ENCODE measurements at regions not wholly inside any gene's neighbourhood (a gene's known extent, or its start where the extent isn't known, plus 50 kb on each side); places are given as distances from the start of the nearest gene placed in this dataset.

- Histone ChIP-seq H3K9me3 (ENCODE audit: control insufficient read depth in 2 of 2, insufficient read depth in 1 of 2, low read depth in 1 of 2, low read length in 1 of 2) (no peaks in the 10 kb centered on the region), H3K27ac (ENCODE audit: low read depth in 1 of 3, low read length in 2 of 3) (no peak overlapping the region), H3K27me3 (ENCODE audit: control insufficient read depth in 3 of 3, insufficient read depth in 3 of 3, low read length in 3 of 3) (no peaks in the 10 kb centered on the region), H3K4me1 (ENCODE audit: control insufficient read depth in 3 of 3, insufficient read depth in 2 of 3, low read depth in 1 of 3, low read length in 2 of 3) (no peaks in the 10 kb centered on the region), H3K36me3 (ENCODE audit: control insufficient read depth in 3 of 3, insufficient read depth in 2 of 3, low read depth in 1 of 3, low read length in 3 of 3) (no peaks in the 10 kb centered on the region), H3K4me3 (ENCODE audit: low read depth in 1 of 3, low read length in 3 of 3) (no peak overlapping the region)
- FAIRE-seq (no peak), DNase-seq (no peak)
- WGBS, 3 donors, result 92 to 93% (median 93%) methylated on average over 22 to 23 of the region's 23 CpGs
Observed at GRCh38 chr21:39108291-39109162, 74.7 kb downstream of the PSMG1 start.

DNA sequence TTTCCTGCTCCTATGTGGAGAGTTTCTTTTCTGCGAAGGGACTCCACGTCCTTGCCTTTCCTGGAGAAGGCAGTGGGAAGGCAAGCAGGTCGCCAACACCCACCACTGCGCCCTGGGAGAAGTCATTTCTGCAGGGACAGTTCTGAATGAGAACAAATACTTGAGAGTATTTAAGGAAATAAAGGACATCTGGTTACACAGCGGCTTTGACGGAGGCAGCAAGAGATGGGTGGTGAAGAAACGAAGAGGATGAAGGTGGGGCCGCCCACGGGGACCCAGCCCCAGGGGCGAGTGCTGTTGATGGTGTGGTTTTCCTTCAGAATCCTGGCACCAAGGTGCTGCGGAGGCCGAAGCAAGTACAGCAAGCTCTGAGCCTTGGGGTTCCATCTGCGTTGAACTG is 75.5 kb downstream of the PSMG1 start:
- DNase-seq, result no peak
- no peaks in the 10 kb centered on the region for H3K9me3 ChIP-seq (ENCODE audit: control insufficient read depth in 2 of 2, insufficient read depth in 1 of 2, low read depth in 1 of 2, low read length in 1 of 2)
- H3K4me1 ChIP-seq (ENCODE audit: control insufficient read depth in 3 of 3, insufficient read depth in 2 of 3, low read depth in 1 of 3, low read length in 2 of 3), result no peaks in the 10 kb centered on the region
- H3K27ac ChIP-seq (ENCODE audit: low read depth in 1 of 3, low read length in 2 of 3), result no peak overlapping the region
- FAIRE-seq, result no peak
- H3K4me3 ChIP-seq (ENCODE audit: low read depth in 1 of 3, low read length in 3 of 3), result no peak overlapping the region
- H3K27me3 ChIP-seq (ENCODE audit: control insufficient read depth in 3 of 3, insufficient read depth in 3 of 3, low read length in 3 of 3), result no peaks in the 10 kb centered on the region
- H3K36me3 ChIP-seq (ENCODE audit: control insufficient read depth in 3 of 3, insufficient read depth in 2 of 3, low read depth in 1 of 3, low read length in 3 of 3), result no peaks in the 10 kb centered on the region
- 84 to 95% (median 91%) methylated on average over 13 of the region's 13 CpGs for WGBS, 3 donors

DNA sequence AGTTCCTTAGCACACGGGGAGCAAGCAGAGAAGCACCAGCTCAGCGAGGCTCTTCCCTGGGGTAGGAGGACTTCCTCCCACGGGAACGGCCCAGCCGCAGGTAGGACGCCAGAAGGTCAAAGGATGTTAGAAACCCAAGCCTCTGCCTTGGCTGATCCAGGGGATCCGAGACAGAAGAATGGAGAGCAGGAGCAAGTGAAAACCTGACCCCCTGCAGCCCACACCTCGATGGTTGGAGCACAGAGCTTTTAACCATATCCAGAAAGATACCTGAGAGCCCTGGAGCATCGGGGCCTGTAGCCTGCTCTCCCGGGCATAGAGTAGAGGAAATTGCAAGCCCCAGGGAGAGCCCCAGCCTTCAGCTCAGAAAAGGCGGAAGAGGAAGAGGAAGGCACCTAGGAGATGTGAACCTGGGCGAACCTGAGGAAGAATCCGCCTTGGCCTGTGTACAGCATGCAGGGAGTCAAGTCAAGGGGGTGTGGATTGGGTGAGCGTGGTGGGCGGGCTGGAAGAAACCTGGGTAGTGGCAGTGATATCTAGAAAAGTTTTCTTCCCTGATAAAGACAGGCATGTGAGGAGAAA is 76.3 kb downstream of the PSMG1 start:
- Histone ChIP-seq H3K36me3 (ENCODE audit: control insufficient read depth in 3 of 3, insufficient read depth in 2 of 3, low read depth in 1 of 3, low read length in 3 of 3) (no peaks in the 10 kb centered on the region), H3K4me1 (ENCODE audit: control insufficient read depth in 3 of 3, insufficient read depth in 2 of 3, low read depth in 1 of 3, low read length in 2 of 3) (no peaks in the 10 kb centered on the region), H3K27ac (ENCODE audit: low read depth in 1 of 3, low read length in 2 of 3) (no peak overlapping the region), H3K9me3 (ENCODE audit: control insufficient read depth in 2 of 2, insufficient read depth in 1 of 2, low read depth in 1 of 2, low read length in 1 of 2) (no peaks in the 10 kb centered on the region), H3K4me3 (ENCODE audit: low read depth in 1 of 3, low read length in 3 of 3) (no peak overlapping the region), H3K27me3 (ENCODE audit: control insufficient read depth in 3 of 3, insufficient read depth in 3 of 3, low read length in 3 of 3) (no peaks in the 10 kb centered on the region)
- 85 to 91% (median 86%) methylated on average over 15 of the region's 15 CpGs for WGBS, 3 donors
- DNase-seq, result no peak
- no peak for FAIRE-seq

DNA sequence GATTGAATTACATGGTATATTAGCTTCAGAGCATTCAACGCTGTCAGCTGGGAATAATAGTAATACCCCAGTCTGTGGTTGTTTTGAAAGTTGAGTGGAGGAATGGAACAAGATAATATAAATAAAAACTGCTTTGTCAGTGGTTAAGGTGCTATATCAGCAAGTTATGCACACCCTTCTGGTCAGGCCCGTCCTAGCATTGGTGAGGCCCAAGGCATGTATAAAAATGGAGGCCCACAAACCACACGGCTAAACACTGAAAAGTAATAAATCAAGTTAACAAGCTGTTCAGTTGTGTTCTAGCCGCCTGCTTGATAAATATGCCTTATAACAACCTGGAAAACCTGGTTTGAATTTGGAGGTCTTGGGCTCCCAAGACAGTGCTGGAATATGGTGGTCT is 77.4 kb downstream of the PSMG1 start:
- Histone ChIP-seq H3K4me3 (ENCODE audit: low read depth in 1 of 3, low read length in 3 of 3) (no peak overlapping the region), H3K36me3 (ENCODE audit: control insufficient read depth in 3 of 3, insufficient read depth in 2 of 3, low read depth in 1 of 3, low read length in 3 of 3) (no peaks in the 10 kb centered on the region), H3K4me1 (ENCODE audit: control insufficient read depth in 3 of 3, insufficient read depth in 2 of 3, low read depth in 1 of 3, low read length in 2 of 3) (no peaks in the 10 kb centered on the region), H3K27me3 (ENCODE audit: control insufficient read depth in 3 of 3, insufficient read depth in 3 of 3, low read length in 3 of 3) (no peaks in the 10 kb centered on the region), H3K27ac (ENCODE audit: low read depth in 1 of 3, low read length in 2 of 3) (no peak overlapping the region), H3K9me3 (ENCODE audit: control insufficient read depth in 2 of 2, insufficient read depth in 1 of 2, low read depth in 1 of 2, low read length in 1 of 2) (no peaks in the 10 kb centered on the region)
- FAIRE-seq (no peak), DNase-seq (no peak)
- WGBS, 3 donors, result 85 to 88% (median 88%) methylated on average over 4 of the region's 4 CpGs

DNA sequence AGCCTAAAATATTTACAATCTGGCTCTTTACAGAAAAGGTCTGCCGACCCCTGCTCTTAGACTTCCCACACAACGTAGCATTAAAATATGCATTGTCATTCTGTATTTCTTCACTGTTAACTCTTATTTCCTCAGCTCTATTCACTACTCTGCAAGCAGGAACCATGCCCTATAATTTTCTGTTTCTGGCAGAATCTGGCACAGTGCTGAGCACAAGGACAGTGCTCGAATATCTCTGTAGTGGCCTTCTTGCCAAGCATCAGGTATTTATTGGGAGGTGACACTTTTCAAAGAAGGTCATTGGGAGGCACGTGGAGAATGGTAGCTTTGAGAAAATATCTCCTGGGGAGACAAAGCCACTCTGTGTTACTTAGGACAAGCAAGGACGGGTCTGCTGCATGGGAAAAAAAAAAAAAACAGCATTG is 77.9 kb downstream of the PSMG1 start:
- Histone ChIP-seq H3K4me1 (ENCODE audit: control insufficient read depth in 3 of 3, insufficient read depth in 2 of 3, low read depth in 1 of 3, low read length in 2 of 3) (no peaks in the 10 kb centered on the region), H3K27me3 (ENCODE audit: control insufficient read depth in 3 of 3, insufficient read depth in 3 of 3, low read length in 3 of 3) (no peaks in the 10 kb centered on the region), H3K36me3 (ENCODE audit: control insufficient read depth in 3 of 3, insufficient read depth in 2 of 3, low read depth in 1 of 3, low read length in 3 of 3) (no peaks in the 10 kb centered on the region), H3K27ac (ENCODE audit: low read depth in 1 of 3, low read length in 2 of 3) (peak overlapping the region in 1 of 3 donors; percentile 87), H3K4me3 (ENCODE audit: low read depth in 1 of 3, low read length in 3 of 3) (no peak overlapping the region), H3K9me3 (ENCODE audit: control insufficient read depth in 2 of 2, insufficient read depth in 1 of 2, low read depth in 1 of 2, low read length in 1 of 2) (no peaks in the 10 kb centered on the region)
- whole genome bisulfite sequencing, 3 donors, result 58 to 88% (median 59%) methylated on average over 5 of the region's 5 CpGs
- FAIRE-seq (no peak), DNase-seq (no peak)

GRCh38 chr21:39104911-39105310 is 78.3 kb downstream of the PSMG1 start:
- peaks cover 0 to under 1% of the 10 kb centered on the region in 2 donors for H3K9me3 ChIP-seq (ENCODE audit: control insufficient read depth in 2 of 2, insufficient read depth in 1 of 2, low read depth in 1 of 2, low read length in 1 of 2)
- no peak for DNase-seq
- H3K27ac ChIP-seq (ENCODE audit: low read depth in 1 of 3, low read length in 2 of 3), result peak overlapping the region in 1 of 3 donors; percentile 87
- H3K36me3 ChIP-seq (ENCODE audit: control insufficient read depth in 3 of 3, insufficient read depth in 2 of 3, low read depth in 1 of 3, low read length in 3 of 3), result no peaks in the 10 kb centered on the region
- no peaks in the 10 kb centered on the region for H3K4me1 ChIP-seq (ENCODE audit: control insufficient read depth in 3 of 3, insufficient read depth in 2 of 3, low read depth in 1 of 3, low read length in 2 of 3)
- no peaks in the 10 kb centered on the region for H3K27me3 ChIP-seq (ENCODE audit: control insufficient read depth in 3 of 3, insufficient read depth in 3 of 3, low read length in 3 of 3)
- no peak for FAIRE-seq
- 75 to 90% (median 87%) methylated on average over 4 of the region's 4 CpGs for WGBS, 3 donors
- no peak overlapping the region for H3K4me3 ChIP-seq (ENCODE audit: low read depth in 1 of 3, low read length in 3 of 3)

- H3K36me3 ChIP-seq (ENCODE audit: control insufficient read depth in 3 of 3, insufficient read depth in 2 of 3, low read depth in 1 of 3, low read length in 3 of 3), result no peaks in the 10 kb centered on the region
- H3K4me3 ChIP-seq (ENCODE audit: low read depth in 1 of 3, low read length in 3 of 3), result no peak overlapping the region
- H3K27me3 ChIP-seq (ENCODE audit: control insufficient read depth in 3 of 3, insufficient read depth in 3 of 3, low read length in 3 of 3), result no peaks in the 10 kb centered on the region
- peaks cover 0 to 3% of the 10 kb centered on the region in 2 donors for H3K9me3 ChIP-seq (ENCODE audit: control insufficient read depth in 2 of 2, insufficient read depth in 1 of 2, low read depth in 1 of 2, low read length in 1 of 2)
- H3K27ac ChIP-seq (ENCODE audit: low read depth in 1 of 3, low read length in 2 of 3), result peak overlapping the region in 1 of 3 donors; percentile 87
- H3K4me1 ChIP-seq (ENCODE audit: control insufficient read depth in 3 of 3, insufficient read depth in 2 of 3, low read depth in 1 of 3, low read length in 2 of 3), result no peaks in the 10 kb centered on the region
- FAIRE-seq (no peak), DNase-seq (no peak)
- WGBS, 3 donors, result 58 to 76% (median 65%) methylated on average over 4 of the region's 4 CpGs
Observed at GRCh38 chr21:39103689-39104088, 79.6 kb downstream of the PSMG1 start.

DNA sequence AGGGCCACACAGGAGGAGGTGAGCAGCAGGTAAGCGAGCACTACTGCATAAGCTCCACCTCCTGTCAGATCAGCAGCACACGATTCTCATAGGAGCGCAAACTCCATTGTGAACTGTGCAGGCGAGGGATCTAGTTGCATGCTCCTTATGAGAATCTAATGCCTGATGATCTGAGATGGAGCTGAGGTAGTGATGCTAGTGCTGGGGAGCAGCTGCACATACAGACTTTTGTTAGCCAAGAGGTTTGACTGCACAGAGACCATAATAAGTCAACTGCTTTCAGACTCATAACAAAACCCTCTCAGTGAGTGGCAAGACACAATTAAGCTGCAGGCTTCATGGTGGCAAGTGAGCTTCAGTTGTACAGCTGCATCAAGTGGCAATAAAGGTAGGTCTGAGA is 83.4 kb downstream of the PSMG1 start:
- DNase-seq, result no peak
- WGBS, 3 donors, result 94 to 97% (median 96%) methylated on average over 4 of the region's 4 CpGs
- FAIRE-seq, result no peak
- Histone ChIP-seq H3K36me3 (ENCODE audit: control insufficient read depth in 3 of 3, insufficient read depth in 2 of 3, low read depth in 1 of 3, low read length in 3 of 3) (no peaks in the 10 kb centered on the region), H3K27me3 (ENCODE audit: control insufficient read depth in 3 of 3, insufficient read depth in 3 of 3, low read length in 3 of 3) (no peaks in the 10 kb centered on the region), H3K4me3 (ENCODE audit: low read depth in 1 of 3, low read length in 3 of 3) (no peak overlapping the region), H3K4me1 (ENCODE audit: control insufficient read depth in 3 of 3, insufficient read depth in 2 of 3, low read depth in 1 of 3, low read length in 2 of 3) (no peaks in the 10 kb centered on the region), H3K27ac (ENCODE audit: low read depth in 1 of 3, low read length in 2 of 3) (no peak overlapping the region), H3K9me3 (ENCODE audit: control insufficient read depth in 2 of 2, insufficient read depth in 1 of 2, low read depth in 1 of 2, low read length in 1 of 2) (peaks cover 0 to 3% of the 10 kb centered on the region in 2 donors)

Measured in small intestine (tissue), 7 donors.